ENCODE measurements at regions not wholly inside any gene's neighbourhood (a gene's known extent, or its start where the extent isn't known, plus 50 kb on each side); places are given as distances from the start of the nearest gene placed in this dataset.
"Not testable (repeated sequence)": the region's sequence is repeated elsewhere in the genome, so short reads cannot be mapped to it uniquely, and the experiment has no call there.

DNA sequence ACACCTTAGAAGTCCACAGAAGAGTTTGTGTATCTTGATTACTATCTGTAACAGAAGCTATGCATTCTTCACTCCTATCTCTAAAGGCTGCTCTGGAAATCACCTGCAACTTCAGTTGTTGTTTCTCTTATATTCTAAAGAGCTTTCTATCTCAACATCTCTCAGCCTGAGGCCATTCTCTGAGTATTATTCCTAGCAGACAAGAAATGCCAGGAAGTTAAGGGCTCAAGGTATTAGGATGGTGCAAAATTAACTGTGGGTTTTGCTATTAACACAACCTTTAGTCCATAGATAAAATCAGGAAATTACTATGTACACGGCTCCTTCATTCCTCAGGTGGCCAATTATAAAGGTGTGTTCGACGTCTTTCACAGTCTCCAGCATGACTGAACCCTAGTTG is 257.2 kb upstream of the ZNF337 start:
- not testable (repeated sequence) for H3K18ac ChIP-seq (ENCODE audit: low read length); H3K79me2 ChIP-seq (ENCODE audit: control insufficient read depth, insufficient read depth, low read length, poor library complexity); H3K36me3 ChIP-seq (ENCODE audit: control insufficient read depth in 1 of 2, insufficient read depth in 2 of 2, low read length in 2 of 2); H3K23ac ChIP-seq (ENCODE audit: low read length); H3K9ac ChIP-seq (ENCODE audit: low read length); H3K4ac ChIP-seq (ENCODE audit: low read depth, low read length); H3K4me2 ChIP-seq (ENCODE audit: low read length); H2BK5ac ChIP-seq (ENCODE audit: low read depth, low read length, poor library complexity); H4K8ac ChIP-seq (ENCODE audit: low read depth, low read length); H2AK5ac ChIP-seq (ENCODE audit: low read length); H4K12ac ChIP-seq (ENCODE audit: low read depth, low read length); H3K4me1 ChIP-seq (ENCODE audit: control insufficient read depth in 1 of 2, insufficient read depth in 2 of 2, low read length in 2 of 2); H3K4me3 ChIP-seq (ENCODE audit: low read depth, low read length); H3K14ac ChIP-seq (ENCODE audit: low read length); H4K91ac ChIP-seq (ENCODE audit: low read depth, low read length); H3K79me1 ChIP-seq (ENCODE audit: low read length); H2BK120ac ChIP-seq (ENCODE audit: insufficient read depth, low read length, poor library complexity); H3K27ac ChIP-seq (ENCODE audit: low read depth, low read length); H2BK12ac ChIP-seq (ENCODE audit: low read length); H2AFZ ChIP-seq (ENCODE audit: insufficient read depth, low read length, poor library complexity); H3K27me3 ChIP-seq (ENCODE audit: insufficient read depth, low read length); H3K9me3 ChIP-seq (ENCODE audit: insufficient read depth, low read depth, low read length)
- no CpG with 5 or more reads among the region's 3 CpGs for WGBS (ENCODE audit: extremely low coverage, insufficient coverage, insufficient read length)
- peak; percentile 55 to 82 for DNase-seq

DNA sequence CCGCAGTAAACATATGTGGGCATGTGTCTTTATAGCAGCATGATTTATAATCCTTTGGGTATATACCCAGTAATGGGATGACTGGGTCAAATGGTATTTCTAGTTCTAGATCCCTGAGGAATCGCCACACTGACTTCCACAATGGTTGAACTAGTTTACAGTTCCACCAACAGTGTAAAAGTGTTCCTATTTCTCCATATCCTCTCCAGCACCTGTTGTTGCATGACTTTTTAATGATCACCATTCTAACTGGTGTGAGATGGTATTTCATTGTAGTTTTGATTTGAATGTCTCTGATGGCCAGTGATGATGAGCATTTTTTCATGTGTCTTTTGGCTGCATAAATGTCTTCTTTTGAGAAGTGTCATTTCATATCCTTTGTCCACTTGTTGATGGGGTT is 238.6 kb upstream of the ZNF337 start:
- WGBS (ENCODE audit: extremely low coverage, insufficient coverage, insufficient read length) = no CpG with 5 or more reads among the region's 2 CpGs
- H3K9ac ChIP-seq (ENCODE audit: low read length); H4K91ac ChIP-seq (ENCODE audit: low read depth, low read length); H2AFZ ChIP-seq (ENCODE audit: insufficient read depth, low read length, poor library complexity); H4K8ac ChIP-seq (ENCODE audit: low read depth, low read length); H2BK120ac ChIP-seq (ENCODE audit: insufficient read depth, low read length, poor library complexity); H3K27me3 ChIP-seq (ENCODE audit: insufficient read depth, low read length); H3K79me2 ChIP-seq (ENCODE audit: control insufficient read depth, insufficient read depth, low read length, poor library complexity); H3K18ac ChIP-seq (ENCODE audit: low read length); H3K23ac ChIP-seq (ENCODE audit: low read length); H2BK5ac ChIP-seq (ENCODE audit: low read depth, low read length, poor library complexity); H3K27ac ChIP-seq (ENCODE audit: low read depth, low read length); H2AK5ac ChIP-seq (ENCODE audit: low read length); H3K14ac ChIP-seq (ENCODE audit: low read length); H2BK12ac ChIP-seq (ENCODE audit: low read length); H3K79me1 ChIP-seq (ENCODE audit: low read length); H3K4me2 ChIP-seq (ENCODE audit: low read length); H3K4ac ChIP-seq (ENCODE audit: low read depth, low read length); H3K36me3 ChIP-seq (ENCODE audit: control insufficient read depth in 1 of 2, insufficient read depth in 2 of 2, low read length in 2 of 2); H3K4me3 ChIP-seq (ENCODE audit: low read depth, low read length); H4K12ac ChIP-seq (ENCODE audit: low read depth, low read length); H3K4me1 ChIP-seq (ENCODE audit: control insufficient read depth in 1 of 2, insufficient read depth in 2 of 2, low read length in 2 of 2); DNase-seq; H3K9me3 ChIP-seq (ENCODE audit: insufficient read depth, low read depth, low read length): not testable (repeated sequence)

DNA sequence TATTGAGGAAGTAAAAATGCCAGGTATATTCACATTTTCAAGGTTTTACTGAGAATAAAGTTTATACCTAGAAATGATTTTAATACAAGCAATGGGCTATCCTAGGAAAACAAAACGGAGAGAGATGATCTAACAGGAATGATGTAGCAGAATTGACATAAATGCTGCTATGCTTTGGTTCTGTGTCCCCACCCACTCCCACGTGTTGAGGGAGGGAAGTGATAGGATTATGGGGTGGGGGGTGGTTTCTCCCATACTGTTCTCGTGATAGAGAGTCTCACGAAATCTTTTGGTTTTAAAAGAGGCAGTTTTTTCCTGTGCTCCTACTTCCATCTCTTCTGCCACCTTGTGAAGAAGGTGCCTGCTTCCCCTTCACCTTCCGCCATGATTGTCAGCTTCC is 236.2 kb upstream of the ZNF337 start:
- not testable (repeated sequence) for H3K14ac ChIP-seq (ENCODE audit: low read length); H3K9ac ChIP-seq (ENCODE audit: low read length); H3K4me1 ChIP-seq (ENCODE audit: control insufficient read depth in 1 of 2, insufficient read depth in 2 of 2, low read length in 2 of 2); H4K8ac ChIP-seq (ENCODE audit: low read depth, low read length); DNase-seq; H3K9me3 ChIP-seq (ENCODE audit: insufficient read depth, low read depth, low read length); H3K18ac ChIP-seq (ENCODE audit: low read length); H3K4ac ChIP-seq (ENCODE audit: low read depth, low read length); H3K36me3 ChIP-seq (ENCODE audit: control insufficient read depth in 1 of 2, insufficient read depth in 2 of 2, low read length in 2 of 2); H3K79me2 ChIP-seq (ENCODE audit: control insufficient read depth, insufficient read depth, low read length, poor library complexity); H3K79me1 ChIP-seq (ENCODE audit: low read length); H4K91ac ChIP-seq (ENCODE audit: low read depth, low read length); H2BK120ac ChIP-seq (ENCODE audit: insufficient read depth, low read length, poor library complexity); H3K27me3 ChIP-seq (ENCODE audit: insufficient read depth, low read length); H2BK5ac ChIP-seq (ENCODE audit: low read depth, low read length, poor library complexity); H2AFZ ChIP-seq (ENCODE audit: insufficient read depth, low read length, poor library complexity); H4K12ac ChIP-seq (ENCODE audit: low read depth, low read length); H2BK12ac ChIP-seq (ENCODE audit: low read length); H2AK5ac ChIP-seq (ENCODE audit: low read length); H3K23ac ChIP-seq (ENCODE audit: low read length); H3K4me2 ChIP-seq (ENCODE audit: low read length); H3K27ac ChIP-seq (ENCODE audit: low read depth, low read length); H3K4me3 ChIP-seq (ENCODE audit: low read depth, low read length)
- no CpG with 5 or more reads among the region's 5 CpGs for WGBS (ENCODE audit: extremely low coverage, insufficient coverage, insufficient read length)

DNA sequence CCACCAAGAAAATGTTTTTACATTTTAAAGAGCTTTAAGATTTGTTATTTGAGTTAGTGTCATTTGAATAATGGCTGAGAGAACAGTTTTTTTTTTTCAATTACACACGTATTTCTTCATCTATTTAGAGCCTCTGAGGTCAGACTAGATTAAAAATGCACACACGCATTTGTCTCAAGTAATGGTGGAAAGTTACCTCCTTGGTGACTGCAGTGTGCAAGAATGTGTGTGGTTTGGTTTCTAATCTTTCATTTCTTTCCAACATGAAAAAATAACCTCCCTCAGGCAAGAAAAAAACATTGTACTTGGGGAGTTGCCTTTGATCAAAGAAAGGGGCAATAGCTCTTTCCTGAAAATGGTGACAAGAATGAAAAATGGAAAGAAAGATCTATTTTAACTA is 235.5 kb upstream of the ZNF337 start:
- H2BK5ac ChIP-seq (ENCODE audit: low read depth, low read length, poor library complexity); H2AFZ ChIP-seq (ENCODE audit: insufficient read depth, low read length, poor library complexity); H3K14ac ChIP-seq (ENCODE audit: low read length); H4K12ac ChIP-seq (ENCODE audit: low read depth, low read length); H4K8ac ChIP-seq (ENCODE audit: low read depth, low read length); H3K4ac ChIP-seq (ENCODE audit: low read depth, low read length); H3K4me1 ChIP-seq (ENCODE audit: control insufficient read depth in 1 of 2, insufficient read depth in 2 of 2, low read length in 2 of 2); H3K36me3 ChIP-seq (ENCODE audit: control insufficient read depth in 1 of 2, insufficient read depth in 2 of 2, low read length in 2 of 2); H3K23ac ChIP-seq (ENCODE audit: low read length); H3K27me3 ChIP-seq (ENCODE audit: insufficient read depth, low read length); H2BK120ac ChIP-seq (ENCODE audit: insufficient read depth, low read length, poor library complexity); H3K9ac ChIP-seq (ENCODE audit: low read length); H3K4me3 ChIP-seq (ENCODE audit: low read depth, low read length); H3K27ac ChIP-seq (ENCODE audit: low read depth, low read length); H2AK5ac ChIP-seq (ENCODE audit: low read length); DNase-seq; H3K9me3 ChIP-seq (ENCODE audit: insufficient read depth, low read depth, low read length); H4K91ac ChIP-seq (ENCODE audit: low read depth, low read length); H3K4me2 ChIP-seq (ENCODE audit: low read length); H2BK12ac ChIP-seq (ENCODE audit: low read length); H3K18ac ChIP-seq (ENCODE audit: low read length); H3K79me1 ChIP-seq (ENCODE audit: low read length); H3K79me2 ChIP-seq (ENCODE audit: control insufficient read depth, insufficient read depth, low read length, poor library complexity): not testable (repeated sequence)
- no CpG with 5 or more reads among the region's 2 CpGs for WGBS (ENCODE audit: extremely low coverage, insufficient coverage, insufficient read length)

DNA sequence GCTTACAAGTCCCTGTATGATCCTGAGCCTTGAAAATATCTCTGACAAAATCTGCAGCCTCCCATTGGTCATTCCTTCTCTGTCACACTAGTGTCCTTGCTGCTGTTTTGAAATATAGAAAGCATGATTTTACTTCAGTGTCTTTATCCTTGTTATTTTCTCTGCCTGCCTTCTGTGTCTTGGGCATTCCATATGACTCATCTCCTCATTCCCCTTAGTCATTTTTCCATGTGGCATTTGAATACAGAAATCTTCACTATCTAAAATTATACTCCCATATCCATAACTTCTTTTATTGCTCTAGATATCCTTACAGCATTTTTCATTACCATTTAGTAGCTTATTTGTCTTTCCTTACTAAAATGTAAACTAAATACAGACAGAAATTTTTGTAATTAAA is 205.7 kb upstream of the ZNF337 start:
- not testable (repeated sequence) for H3K79me2 ChIP-seq (ENCODE audit: control insufficient read depth, insufficient read depth, low read length, poor library complexity); H2BK12ac ChIP-seq (ENCODE audit: low read length); H4K91ac ChIP-seq (ENCODE audit: low read depth, low read length); H3K9me3 ChIP-seq (ENCODE audit: insufficient read depth, low read depth, low read length); H3K4me3 ChIP-seq (ENCODE audit: low read depth, low read length); H2AK5ac ChIP-seq (ENCODE audit: low read length); H3K36me3 ChIP-seq (ENCODE audit: control insufficient read depth in 1 of 2, insufficient read depth in 2 of 2, low read length in 2 of 2); H2BK5ac ChIP-seq (ENCODE audit: low read depth, low read length, poor library complexity); H3K27ac ChIP-seq (ENCODE audit: low read depth, low read length); H2AFZ ChIP-seq (ENCODE audit: insufficient read depth, low read length, poor library complexity); H4K8ac ChIP-seq (ENCODE audit: low read depth, low read length); H4K12ac ChIP-seq (ENCODE audit: low read depth, low read length); H3K4ac ChIP-seq (ENCODE audit: low read depth, low read length); H3K27me3 ChIP-seq (ENCODE audit: insufficient read depth, low read length); H3K23ac ChIP-seq (ENCODE audit: low read length); H3K14ac ChIP-seq (ENCODE audit: low read length); H3K18ac ChIP-seq (ENCODE audit: low read length); H3K4me1 ChIP-seq (ENCODE audit: control insufficient read depth in 1 of 2, insufficient read depth in 2 of 2, low read length in 2 of 2); H3K79me1 ChIP-seq (ENCODE audit: low read length); H3K9ac ChIP-seq (ENCODE audit: low read length); H3K4me2 ChIP-seq (ENCODE audit: low read length); H2BK120ac ChIP-seq (ENCODE audit: insufficient read depth, low read length, poor library complexity)
- DNase-seq = peak in 1 of 2 donors; percentile 0
